ENCODE measurements at regions not wholly inside any gene's neighbourhood (a gene's known extent, or its start where the extent isn't known, plus 50 kb on each side); places are given as distances from the start of the nearest gene placed in this dataset.
"Not testable (repeated sequence)": the region's sequence is repeated elsewhere in the genome, so short reads cannot be mapped to it uniquely, and the experiment has no call there.

GRCh38 chr1:222061711-222062359, 319.9 kb upstream of the DUSP10 start:
- no peak for DNase-seq
- no CpG with 5 or more reads among the region's 3 CpGs for whole genome bisulfite sequencing (ENCODE audit: insufficient coverage, low lambda C conversion rate)
- Histone ChIP-seq H3K4me3 (ENCODE audit: low read length) (no peak overlapping the region), H3K27ac (ENCODE audit: low read length) (no peak overlapping the region), H3K4me1 (ENCODE audit: control insufficient read depth, insufficient read depth, low read length) (no peaks in the 10 kb centered on the region), H3K36me3 (ENCODE audit: control insufficient read depth, insufficient read depth, low read length) (no peaks in the 10 kb centered on the region), H3K27me3 (ENCODE audit: control insufficient read depth, insufficient read depth, low read length) (no peaks in the 10 kb centered on the region), H3K9me3 (ENCODE audit: control insufficient read depth, low read depth, low read length) (no peaks in the 10 kb centered on the region)

- no peaks in the 10 kb centered on the region for H3K27me3 ChIP-seq (ENCODE audit: control insufficient read depth, insufficient read depth, low read length)
- H3K36me3 ChIP-seq (ENCODE audit: control insufficient read depth, insufficient read depth, low read length), result no peaks in the 10 kb centered on the region
- WGBS (ENCODE audit: insufficient coverage, low lambda C conversion rate), result no CpG with 5 or more reads among the region's 3 CpGs
- H3K27ac ChIP-seq (ENCODE audit: low read length), result no peak overlapping the region
- no peak for DNase-seq
- no peaks in the 10 kb centered on the region for H3K4me1 ChIP-seq (ENCODE audit: control insufficient read depth, insufficient read depth, low read length)
- H3K9me3 ChIP-seq (ENCODE audit: control insufficient read depth, low read depth, low read length), result no peaks in the 10 kb centered on the region
- H3K4me3 ChIP-seq (ENCODE audit: low read length), result no peak overlapping the region
Measured at GRCh38 chr1:222060210-222060916, 318.5 kb upstream of the DUSP10 start.

GRCh38 chr1:222058249-222058648, 316.4 kb upstream of the DUSP10 start:
- Histone ChIP-seq H3K4me3 (ENCODE audit: low read length) (no peak overlapping the region), H3K9me3 (ENCODE audit: control insufficient read depth, low read depth, low read length) (no peaks in the 10 kb centered on the region), H3K27ac (ENCODE audit: low read length) (no peak overlapping the region), H3K36me3 (ENCODE audit: control insufficient read depth, insufficient read depth, low read length) (no peaks in the 10 kb centered on the region), H3K4me1 (ENCODE audit: control insufficient read depth, insufficient read depth, low read length) (no peaks in the 10 kb centered on the region), H3K27me3 (ENCODE audit: control insufficient read depth, insufficient read depth, low read length) (no peaks in the 10 kb centered on the region)
- WGBS (ENCODE audit: insufficient coverage, low lambda C conversion rate), result 92% methylated on average over 2 of the region's 2 CpGs
- no peak for DNase-seq

GRCh38 chr1:222057162-222057561, 315.3 kb upstream of the DUSP10 start:
- H3K27me3 ChIP-seq (ENCODE audit: control insufficient read depth, insufficient read depth, low read length), result no peaks in the 10 kb centered on the region
- no peaks in the 10 kb centered on the region for H3K9me3 ChIP-seq (ENCODE audit: control insufficient read depth, low read depth, low read length)
- H3K4me3 ChIP-seq (ENCODE audit: low read length), result no peak overlapping the region
- no peaks in the 10 kb centered on the region for H3K4me1 ChIP-seq (ENCODE audit: control insufficient read depth, insufficient read depth, low read length)
- H3K36me3 ChIP-seq (ENCODE audit: control insufficient read depth, insufficient read depth, low read length), result no peaks in the 10 kb centered on the region
- H3K27ac ChIP-seq (ENCODE audit: low read length), result no peak overlapping the region
- WGBS (ENCODE audit: insufficient coverage, low lambda C conversion rate), result no CpG with 5 or more reads among the region's 3 CpGs
- no peak for DNase-seq

- Histone ChIP-seq H3K36me3 (ENCODE audit: control insufficient read depth, insufficient read depth, low read length) (no peaks in the 10 kb centered on the region), H3K27ac (ENCODE audit: low read length) (no peak overlapping the region), H3K4me1 (ENCODE audit: control insufficient read depth, insufficient read depth, low read length) (peaks cover under 1% of the 10 kb centered on the region), H3K9me3 (ENCODE audit: control insufficient read depth, low read depth, low read length) (no peaks in the 10 kb centered on the region), H3K4me3 (ENCODE audit: low read length) (no peak overlapping the region), H3K27me3 (ENCODE audit: control insufficient read depth, insufficient read depth, low read length) (no peaks in the 10 kb centered on the region)
- no CpG with 5 or more reads among the region's 6 CpGs for WGBS (ENCODE audit: insufficient coverage, low lambda C conversion rate)
- no peak for DNase-seq
Measured at GRCh38 chr1:222054416-222054815, 312.5 kb upstream of the DUSP10 start.

GRCh38 chr1:222053790-222054294, 312.0 kb upstream of the DUSP10 start:
- Histone ChIP-seq H3K4me3 (ENCODE audit: low read length) (no peak overlapping the region), H3K27me3 (ENCODE audit: control insufficient read depth, insufficient read depth, low read length) (no peaks in the 10 kb centered on the region), H3K4me1 (ENCODE audit: control insufficient read depth, insufficient read depth, low read length) (peaks cover 6% of the 10 kb centered on the region), H3K9me3 (ENCODE audit: control insufficient read depth, low read depth, low read length) (no peaks in the 10 kb centered on the region), H3K27ac (ENCODE audit: low read length) (no peak overlapping the region), H3K36me3 (ENCODE audit: control insufficient read depth, insufficient read depth, low read length) (no peaks in the 10 kb centered on the region)
- no peak for DNase-seq
- WGBS (ENCODE audit: insufficient coverage, low lambda C conversion rate), result 80% methylated on average over 1 of the region's 5 CpGs

- not testable (repeated sequence) for DNase-seq; H3K36me3 ChIP-seq (ENCODE audit: control insufficient read depth, insufficient read depth, low read length); H3K27ac ChIP-seq (ENCODE audit: low read length); H3K9me3 ChIP-seq (ENCODE audit: control insufficient read depth, low read depth, low read length); H3K4me1 ChIP-seq (ENCODE audit: control insufficient read depth, insufficient read depth, low read length); H3K27me3 ChIP-seq (ENCODE audit: control insufficient read depth, insufficient read depth, low read length); H3K4me3 ChIP-seq (ENCODE audit: low read length)
- 100% methylated on average over 1 of the region's 1 CpG for WGBS (ENCODE audit: insufficient coverage, low lambda C conversion rate)
Measured at GRCh38 chr1:222051311-222051710, 309.4 kb upstream of the DUSP10 start.

GRCh38 chr1:222049661-222050060, 307.8 kb upstream of the DUSP10 start:
- not testable (repeated sequence) for H3K9me3 ChIP-seq (ENCODE audit: control insufficient read depth, low read depth, low read length); H3K36me3 ChIP-seq (ENCODE audit: control insufficient read depth, insufficient read depth, low read length); H3K27me3 ChIP-seq (ENCODE audit: control insufficient read depth, insufficient read depth, low read length); H3K4me1 ChIP-seq (ENCODE audit: control insufficient read depth, insufficient read depth, low read length); H3K4me3 ChIP-seq (ENCODE audit: low read length); H3K27ac ChIP-seq (ENCODE audit: low read length); DNase-seq
- WGBS (ENCODE audit: insufficient coverage, low lambda C conversion rate), result no CpG with 5 or more reads among the region's 28 CpGs

- H3K27me3 ChIP-seq (ENCODE audit: control insufficient read depth, insufficient read depth, low read length), result no peaks in the 10 kb centered on the region
- no peaks in the 10 kb centered on the region for H3K9me3 ChIP-seq (ENCODE audit: control insufficient read depth, low read depth, low read length)
- H3K4me1 ChIP-seq (ENCODE audit: control insufficient read depth, insufficient read depth, low read length), result peaks cover 6% of the 10 kb centered on the region
- no peak overlapping the region for H3K27ac ChIP-seq (ENCODE audit: low read length)
- H3K4me3 ChIP-seq (ENCODE audit: low read length), result no peak overlapping the region
- no peak for DNase-seq
- WGBS (ENCODE audit: insufficient coverage, low lambda C conversion rate), result no CpG with 5 or more reads among the region's 4 CpGs
- no peaks in the 10 kb centered on the region for H3K36me3 ChIP-seq (ENCODE audit: control insufficient read depth, insufficient read depth, low read length)
Measured at GRCh38 chr1:222049176-222049575, 307.3 kb upstream of the DUSP10 start.

GRCh38 chr1:222048094-222048595, 306.3 kb upstream of the DUSP10 start:
- DNase-seq, result no peak
- H3K9me3 ChIP-seq (ENCODE audit: control insufficient read depth, low read depth, low read length), result no peaks in the 10 kb centered on the region
- H3K4me1 ChIP-seq (ENCODE audit: control insufficient read depth, insufficient read depth, low read length), result peaks cover 6% of the 10 kb centered on the region
- no peak overlapping the region for H3K27ac ChIP-seq (ENCODE audit: low read length)
- no peaks in the 10 kb centered on the region for H3K27me3 ChIP-seq (ENCODE audit: control insufficient read depth, insufficient read depth, low read length)
- no peak overlapping the region for H3K4me3 ChIP-seq (ENCODE audit: low read length)
- 80% methylated on average over 2 of the region's 4 CpGs for WGBS (ENCODE audit: insufficient coverage, low lambda C conversion rate)
- no peaks in the 10 kb centered on the region for H3K36me3 ChIP-seq (ENCODE audit: control insufficient read depth, insufficient read depth, low read length)
